ENCODE measurements at regions not wholly inside any gene's neighbourhood (a gene's known extent, or its start where the extent isn't known, plus 50 kb on each side); places are given as distances from the start of the nearest gene placed in this dataset.

DNA sequence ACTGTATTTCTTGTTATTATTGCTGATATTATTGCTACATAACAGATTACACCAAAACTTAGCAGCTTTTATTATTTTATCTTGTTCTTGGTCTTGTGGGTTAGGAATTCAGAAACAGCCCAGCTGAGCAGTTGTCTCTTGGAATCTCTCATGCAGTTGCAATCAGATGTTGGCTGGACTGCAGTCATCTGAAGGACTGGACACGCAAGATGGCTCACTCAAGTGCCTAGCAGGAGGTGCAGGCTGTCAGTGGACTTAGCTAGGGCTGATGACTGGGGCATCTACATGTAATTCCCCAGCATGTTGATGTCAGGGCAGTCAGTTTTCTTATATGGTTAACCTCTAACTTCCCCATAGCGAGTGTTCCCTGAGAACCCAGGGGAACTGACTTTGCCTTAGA lies 128.6 kb upstream of the PLCB4 start:
- Histone ChIP-seq H3K36me3 (ENCODE audit: insufficient read depth) (no peaks in the 10 kb centered on the region; the same call in 1 of the 2 replicates), H3K4me3 (no peak overlapping the region), H3K27ac (ENCODE audit: low read depth) (no peak overlapping the region), H3K9me2 (ENCODE audit: insufficient read depth) (peaks cover 21% of the 10 kb centered on the region), H4K20me1 (replicated peaks; ENCODE audit: insufficient read depth) (no peaks in the 10 kb centered on the region), H3K79me2 (replicated peaks; ENCODE audit: insufficient read depth) (no peaks in the 10 kb centered on the region), H3F3A (replicated peaks; ENCODE audit: low read depth) (no peaks in the 10 kb centered on the region), H2AFZ (no peak overlapping the region), H3K27me3 (ENCODE audit: insufficient read depth) (no peaks in the 10 kb centered on the region), H3K4me2 (no peak overlapping the region), H3K4me1 (ENCODE audit: insufficient read depth) (no peaks in the 10 kb centered on the region)
- Mint-ChIP-seq H3K4me3 (no peak overlapping the region), H3K36me3 (ENCODE audit: low read depth) (no peaks in the 10 kb centered on the region), H3K9me3 (no peaks in the 10 kb centered on the region), H3K4me1 (peaks cover 6% of the 10 kb centered on the region), H3K27me3 (ENCODE audit: insufficient read depth, low read depth, poor library complexity) (peaks cover 3% of the 10 kb centered on the region), H3K27ac (no peak overlapping the region)
- DNase-seq (ENCODE audit: low spot score) (no peak), ATAC-seq (no peak)
- TF ChIP-seq JUNB (IDR thresholded peaks at IDR 0.05; ENCODE audit: unreplicated experiment) (no peak), NANOG (IDR thresholded peaks at IDR 0.05; ENCODE audit: borderline replicate concordance) (no peak)
- TF ChIP-seq, protein P1, sequence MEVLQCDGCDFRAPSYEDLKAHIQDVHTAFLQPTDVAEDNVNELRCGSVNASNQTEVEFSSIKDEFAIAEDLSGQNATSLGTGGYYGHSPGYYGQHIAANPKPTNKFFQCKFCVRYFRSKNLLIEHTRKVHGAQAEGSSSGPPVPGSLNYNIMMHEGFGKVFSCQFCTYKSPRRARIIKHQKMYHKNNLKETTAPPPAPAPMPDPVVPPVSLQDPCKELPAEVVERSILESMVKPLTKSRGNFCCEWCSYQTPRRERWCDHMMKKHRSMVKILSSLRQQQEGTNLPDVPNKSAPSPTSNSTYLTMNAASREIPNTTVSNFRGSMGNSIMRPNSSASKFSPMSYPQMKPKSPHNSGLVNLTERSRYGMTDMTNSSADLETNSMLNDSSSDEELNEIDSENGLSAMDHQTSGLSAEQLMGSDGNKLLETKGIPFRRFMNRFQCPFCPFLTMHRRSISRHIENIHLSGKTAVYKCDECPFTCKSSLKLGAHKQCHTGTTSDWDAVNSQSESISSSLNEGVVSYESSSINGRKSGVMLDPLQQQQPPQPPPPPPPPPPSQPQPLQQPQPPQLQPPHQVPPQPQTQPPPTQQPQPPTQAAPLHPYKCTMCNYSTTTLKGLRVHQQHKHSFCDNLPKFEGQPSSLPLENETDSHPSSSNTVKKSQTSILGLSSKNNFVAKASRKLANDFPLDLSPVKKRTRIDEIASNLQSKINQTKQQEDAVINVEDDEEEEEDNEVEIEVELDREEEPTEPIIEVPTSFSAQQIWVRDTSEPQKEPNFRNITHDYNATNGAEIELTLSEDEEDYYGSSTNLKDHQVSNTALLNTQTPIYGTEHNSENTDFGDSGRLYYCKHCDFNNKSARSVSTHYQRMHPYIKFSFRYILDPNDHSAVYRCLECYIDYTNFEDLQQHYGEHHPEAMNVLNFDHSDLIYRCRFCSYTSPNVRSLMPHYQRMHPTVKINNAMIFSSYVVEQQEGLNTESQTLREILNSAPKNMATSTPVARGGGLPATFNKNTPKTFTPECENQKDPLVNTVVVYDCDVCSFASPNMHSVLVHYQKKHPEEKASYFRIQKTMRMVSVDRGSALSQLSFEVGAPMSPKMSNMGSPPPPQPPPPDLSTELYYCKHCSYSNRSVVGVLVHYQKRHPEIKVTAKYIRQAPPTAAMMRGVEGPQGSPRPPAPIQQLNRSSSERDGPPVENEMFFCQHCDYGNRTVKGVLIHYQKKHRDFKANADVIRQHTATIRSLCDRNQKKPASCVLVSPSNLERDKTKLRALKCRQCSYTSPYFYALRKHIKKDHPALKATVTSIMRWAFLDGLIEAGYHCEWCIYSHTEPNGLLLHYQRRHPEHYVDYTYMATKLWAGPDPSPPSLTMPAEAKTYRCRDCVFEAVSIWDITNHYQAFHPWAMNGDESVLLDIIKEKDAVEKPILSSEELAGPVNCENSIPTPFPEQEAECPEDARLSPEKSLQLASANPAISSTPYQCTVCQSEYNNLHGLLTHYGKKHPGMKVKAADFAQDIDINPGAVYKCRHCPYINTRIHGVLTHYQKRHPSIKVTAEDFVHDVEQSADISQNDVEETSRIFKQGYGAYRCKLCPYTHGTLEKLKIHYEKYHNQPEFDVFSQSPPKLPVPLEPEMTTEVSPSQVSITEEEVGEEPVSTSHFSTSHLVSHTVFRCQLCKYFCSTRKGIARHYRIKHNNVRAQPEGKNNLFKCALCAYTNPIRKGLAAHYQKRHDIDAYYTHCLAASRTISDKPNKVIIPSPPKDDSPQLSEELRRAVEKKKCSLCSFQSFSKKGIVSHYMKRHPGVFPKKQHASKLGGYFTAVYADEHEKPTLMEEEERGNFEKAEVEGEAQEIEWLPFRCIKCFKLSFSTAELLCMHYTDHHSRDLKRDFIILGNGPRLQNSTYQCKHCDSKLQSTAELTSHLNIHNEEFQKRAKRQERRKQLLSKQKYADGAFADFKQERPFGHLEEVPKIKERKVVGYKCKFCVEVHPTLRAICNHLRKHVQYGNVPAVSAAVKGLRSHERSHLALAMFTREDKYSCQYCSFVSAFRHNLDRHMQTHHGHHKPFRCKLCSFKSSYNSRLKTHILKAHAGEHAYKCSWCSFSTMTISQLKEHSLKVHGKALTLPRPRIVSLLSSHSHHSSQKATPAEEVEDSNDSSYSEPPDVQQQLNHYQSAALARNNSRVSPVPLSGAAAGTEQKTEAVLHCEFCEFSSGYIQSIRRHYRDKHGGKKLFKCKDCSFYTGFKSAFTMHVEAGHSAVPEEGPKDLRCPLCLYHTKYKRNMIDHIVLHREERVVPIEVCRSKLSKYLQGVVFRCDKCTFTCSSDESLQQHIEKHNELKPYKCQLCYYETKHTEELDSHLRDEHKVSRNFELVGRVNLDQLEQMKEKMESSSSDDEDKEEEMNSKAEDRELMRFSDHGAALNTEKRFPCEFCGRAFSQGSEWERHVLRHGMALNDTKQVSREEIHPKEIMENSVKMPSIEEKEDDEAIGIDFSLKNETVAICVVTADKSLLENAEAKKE (CRISPR knock-in tag; IDR thresholded peaks at IDR 0.05), result no peak
- TF ChIP-seq, protein P2, sequence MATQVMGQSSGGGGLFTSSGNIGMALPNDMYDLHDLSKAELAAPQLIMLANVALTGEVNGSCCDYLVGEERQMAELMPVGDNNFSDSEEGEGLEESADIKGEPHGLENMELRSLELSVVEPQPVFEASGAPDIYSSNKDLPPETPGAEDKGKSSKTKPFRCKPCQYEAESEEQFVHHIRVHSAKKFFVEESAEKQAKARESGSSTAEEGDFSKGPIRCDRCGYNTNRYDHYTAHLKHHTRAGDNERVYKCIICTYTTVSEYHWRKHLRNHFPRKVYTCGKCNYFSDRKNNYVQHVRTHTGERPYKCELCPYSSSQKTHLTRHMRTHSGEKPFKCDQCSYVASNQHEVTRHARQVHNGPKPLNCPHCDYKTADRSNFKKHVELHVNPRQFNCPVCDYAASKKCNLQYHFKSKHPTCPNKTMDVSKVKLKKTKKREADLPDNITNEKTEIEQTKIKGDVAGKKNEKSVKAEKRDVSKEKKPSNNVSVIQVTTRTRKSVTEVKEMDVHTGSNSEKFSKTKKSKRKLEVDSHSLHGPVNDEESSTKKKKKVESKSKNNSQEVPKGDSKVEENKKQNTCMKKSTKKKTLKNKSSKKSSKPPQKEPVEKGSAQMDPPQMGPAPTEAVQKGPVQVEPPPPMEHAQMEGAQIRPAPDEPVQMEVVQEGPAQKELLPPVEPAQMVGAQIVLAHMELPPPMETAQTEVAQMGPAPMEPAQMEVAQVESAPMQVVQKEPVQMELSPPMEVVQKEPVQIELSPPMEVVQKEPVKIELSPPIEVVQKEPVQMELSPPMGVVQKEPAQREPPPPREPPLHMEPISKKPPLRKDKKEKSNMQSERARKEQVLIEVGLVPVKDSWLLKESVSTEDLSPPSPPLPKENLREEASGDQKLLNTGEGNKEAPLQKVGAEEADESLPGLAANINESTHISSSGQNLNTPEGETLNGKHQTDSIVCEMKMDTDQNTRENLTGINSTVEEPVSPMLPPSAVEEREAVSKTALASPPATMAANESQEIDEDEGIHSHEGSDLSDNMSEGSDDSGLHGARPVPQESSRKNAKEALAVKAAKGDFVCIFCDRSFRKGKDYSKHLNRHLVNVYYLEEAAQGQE (IDR thresholded peaks at IDR 0.05; ENCODE audit: unreplicated experiment), result no peak
- TF ChIP-seq, protein P3, sequence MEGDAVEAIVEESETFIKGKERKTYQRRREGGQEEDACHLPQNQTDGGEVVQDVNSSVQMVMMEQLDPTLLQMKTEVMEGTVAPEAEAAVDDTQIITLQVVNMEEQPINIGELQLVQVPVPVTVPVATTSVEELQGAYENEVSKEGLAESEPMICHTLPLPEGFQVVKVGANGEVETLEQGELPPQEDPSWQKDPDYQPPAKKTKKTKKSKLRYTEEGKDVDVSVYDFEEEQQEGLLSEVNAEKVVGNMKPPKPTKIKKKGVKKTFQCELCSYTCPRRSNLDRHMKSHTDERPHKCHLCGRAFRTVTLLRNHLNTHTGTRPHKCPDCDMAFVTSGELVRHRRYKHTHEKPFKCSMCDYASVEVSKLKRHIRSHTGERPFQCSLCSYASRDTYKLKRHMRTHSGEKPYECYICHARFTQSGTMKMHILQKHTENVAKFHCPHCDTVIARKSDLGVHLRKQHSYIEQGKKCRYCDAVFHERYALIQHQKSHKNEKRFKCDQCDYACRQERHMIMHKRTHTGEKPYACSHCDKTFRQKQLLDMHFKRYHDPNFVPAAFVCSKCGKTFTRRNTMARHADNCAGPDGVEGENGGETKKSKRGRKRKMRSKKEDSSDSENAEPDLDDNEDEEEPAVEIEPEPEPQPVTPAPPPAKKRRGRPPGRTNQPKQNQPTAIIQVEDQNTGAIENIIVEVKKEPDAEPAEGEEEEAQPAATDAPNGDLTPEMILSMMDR (conservative IDR thresholded peaks at IDR 0.05; ENCODE audit: low read depth in 2 of 2), result no peak

All from GM23338 (cell line).